ENCODE measurements at regions not wholly inside any gene's neighbourhood (a gene's known extent, or its start where the extent isn't known, plus 50 kb on each side); places are given as distances from the start of the nearest gene placed in this dataset.

DNA sequence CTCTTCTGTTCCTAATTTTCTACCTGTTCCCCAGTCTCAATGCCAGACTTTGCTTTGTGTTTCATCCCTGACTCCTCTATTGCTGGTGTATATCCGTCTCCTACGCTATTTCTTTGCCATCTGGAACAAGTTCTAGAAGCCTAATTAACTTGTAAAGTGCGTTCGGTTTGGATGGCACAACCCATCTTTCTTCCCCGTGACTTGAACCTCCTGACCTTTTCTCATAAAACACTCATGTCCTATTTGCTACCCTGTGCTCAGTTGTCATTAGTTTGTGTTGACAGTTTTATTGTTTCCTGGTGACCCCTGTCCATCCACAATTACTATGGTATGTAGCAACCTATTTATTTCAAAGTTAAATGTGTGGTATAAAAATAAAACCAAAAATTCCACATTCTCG is 323.5 kb downstream of the TLE4 start:
- no peak for DNase-seq (ENCODE audit: extremely low read depth, low read depth)
- TF ChIP-seq, protein P1, sequence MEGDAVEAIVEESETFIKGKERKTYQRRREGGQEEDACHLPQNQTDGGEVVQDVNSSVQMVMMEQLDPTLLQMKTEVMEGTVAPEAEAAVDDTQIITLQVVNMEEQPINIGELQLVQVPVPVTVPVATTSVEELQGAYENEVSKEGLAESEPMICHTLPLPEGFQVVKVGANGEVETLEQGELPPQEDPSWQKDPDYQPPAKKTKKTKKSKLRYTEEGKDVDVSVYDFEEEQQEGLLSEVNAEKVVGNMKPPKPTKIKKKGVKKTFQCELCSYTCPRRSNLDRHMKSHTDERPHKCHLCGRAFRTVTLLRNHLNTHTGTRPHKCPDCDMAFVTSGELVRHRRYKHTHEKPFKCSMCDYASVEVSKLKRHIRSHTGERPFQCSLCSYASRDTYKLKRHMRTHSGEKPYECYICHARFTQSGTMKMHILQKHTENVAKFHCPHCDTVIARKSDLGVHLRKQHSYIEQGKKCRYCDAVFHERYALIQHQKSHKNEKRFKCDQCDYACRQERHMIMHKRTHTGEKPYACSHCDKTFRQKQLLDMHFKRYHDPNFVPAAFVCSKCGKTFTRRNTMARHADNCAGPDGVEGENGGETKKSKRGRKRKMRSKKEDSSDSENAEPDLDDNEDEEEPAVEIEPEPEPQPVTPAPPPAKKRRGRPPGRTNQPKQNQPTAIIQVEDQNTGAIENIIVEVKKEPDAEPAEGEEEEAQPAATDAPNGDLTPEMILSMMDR (IDR thresholded peaks at IDR 0.05; ENCODE audit: low read depth, low read length): no peak

DNA sequence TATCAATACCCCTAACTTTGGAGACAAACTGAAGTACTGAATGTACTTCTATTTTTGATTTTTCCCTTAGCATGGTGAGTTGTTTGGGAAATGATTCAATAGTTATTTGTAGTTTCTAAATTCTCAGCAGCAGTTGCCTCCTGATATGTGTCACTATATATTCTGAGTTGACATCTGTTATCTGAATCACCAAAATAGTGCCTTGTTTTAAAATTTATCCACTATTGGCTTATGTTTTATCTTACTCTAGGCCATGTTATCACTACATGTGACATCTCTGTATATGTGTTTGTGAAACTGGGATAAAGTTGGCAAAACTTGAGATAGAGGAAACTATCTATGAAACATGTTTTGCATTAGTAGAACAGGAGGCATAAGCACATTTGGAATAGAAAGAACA is 317.6 kb downstream of the TLE4 start:
- no peak for DNase-seq (ENCODE audit: extremely low read depth, low read depth)
- TF ChIP-seq, protein P1 (IDR thresholded peaks at IDR 0.05; ENCODE audit: low read depth, low read length): no peak

DNA sequence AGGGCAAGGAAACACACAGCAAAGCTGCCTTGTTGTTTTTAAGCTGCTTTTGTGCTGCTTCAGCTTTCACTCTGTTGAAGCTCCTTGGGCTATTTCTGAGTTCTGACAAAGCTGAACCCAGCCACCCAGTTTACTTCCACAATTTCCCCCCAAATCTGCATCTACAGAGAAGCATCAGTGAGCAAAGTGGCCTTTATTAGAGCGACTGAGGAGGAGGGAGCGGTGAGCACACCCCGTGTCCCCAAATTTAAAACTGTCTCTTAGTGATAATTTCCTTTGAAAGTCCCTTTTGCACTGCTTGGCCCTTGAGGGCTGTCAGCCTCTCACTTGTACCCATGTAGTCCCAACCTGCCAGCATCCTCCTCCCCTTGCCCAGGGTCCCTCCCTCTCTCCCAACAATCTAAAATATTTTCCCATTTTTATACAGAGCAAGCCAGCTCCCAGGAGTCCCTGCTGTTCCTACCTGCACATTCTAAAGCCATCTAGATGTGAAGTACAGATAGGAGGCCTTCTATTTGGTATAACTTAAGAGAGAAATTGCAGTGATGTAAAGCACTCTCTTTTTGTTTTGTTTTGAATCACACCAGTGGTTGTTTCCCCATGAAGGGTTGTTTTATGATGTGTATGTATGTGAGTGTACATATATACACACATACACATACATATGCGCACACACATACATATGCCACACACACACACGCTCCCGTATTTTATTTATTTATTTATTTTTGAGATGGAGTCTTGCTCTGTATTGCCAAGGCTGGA is 313.5 kb downstream of the TLE4 start:
- DNase-seq (ENCODE audit: extremely low read depth, low read depth): no peak
- TF ChIP-seq, protein P1 (IDR thresholded peaks at IDR 0.05; ENCODE audit: low read depth, low read length): no peak

DNA sequence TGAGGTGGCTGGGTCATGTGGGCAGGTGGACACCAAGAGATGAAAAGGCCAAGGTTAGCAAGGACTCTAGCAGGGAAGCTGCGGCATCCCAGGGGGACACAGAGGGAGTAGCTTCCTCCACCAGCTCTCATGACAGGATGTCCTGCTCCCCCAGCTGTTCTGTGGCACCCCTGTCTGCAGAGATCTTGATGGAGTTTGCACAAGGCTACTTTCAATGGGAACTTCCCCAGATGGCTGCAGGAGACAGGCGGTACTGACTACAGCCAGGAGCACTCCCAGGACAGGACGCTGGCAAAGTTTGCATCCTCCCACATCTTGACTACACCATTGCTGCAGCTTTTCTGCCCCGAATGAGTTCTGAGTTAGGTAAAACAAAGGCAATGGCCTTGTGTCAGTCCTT is 312.8 kb downstream of the TLE4 start:
- TF ChIP-seq, protein P1 (IDR thresholded peaks at IDR 0.05; ENCODE audit: low read depth, low read length): no peak
- no peak for DNase-seq (ENCODE audit: extremely low read depth, low read depth)

DNA sequence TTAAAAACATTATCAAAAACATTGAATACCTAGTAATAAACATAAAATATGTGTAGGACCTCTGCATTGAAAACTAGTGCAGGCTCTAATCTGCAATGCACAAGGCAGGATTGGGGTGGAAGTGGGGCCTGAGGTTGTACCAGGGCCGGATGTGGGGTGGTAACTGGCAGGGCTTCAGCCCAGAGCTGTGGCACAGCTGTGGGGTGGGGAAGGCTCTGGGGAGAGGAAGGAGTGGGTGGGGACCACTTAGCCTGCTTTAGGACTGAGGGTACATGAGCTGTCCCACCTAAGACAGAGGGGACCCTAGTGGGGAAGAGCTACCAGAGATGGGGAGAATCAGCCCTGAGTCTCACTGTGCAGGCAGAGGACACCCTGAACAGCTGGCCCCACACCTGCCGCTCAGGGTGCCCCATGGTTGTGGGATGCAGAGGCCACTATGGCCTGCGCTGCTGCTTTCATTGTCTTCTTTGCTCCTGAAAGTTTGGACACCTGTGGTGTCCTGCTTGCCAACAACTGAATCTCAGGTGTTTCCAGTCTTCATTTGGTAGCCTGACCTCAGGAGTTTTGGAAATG is 311.4 kb downstream of the TLE4 start:
- TF ChIP-seq, protein P1 (IDR thresholded peaks at IDR 0.05; ENCODE audit: low read depth, low read length): no peak
- no peak for DNase-seq (ENCODE audit: extremely low read depth, low read depth)

DNA sequence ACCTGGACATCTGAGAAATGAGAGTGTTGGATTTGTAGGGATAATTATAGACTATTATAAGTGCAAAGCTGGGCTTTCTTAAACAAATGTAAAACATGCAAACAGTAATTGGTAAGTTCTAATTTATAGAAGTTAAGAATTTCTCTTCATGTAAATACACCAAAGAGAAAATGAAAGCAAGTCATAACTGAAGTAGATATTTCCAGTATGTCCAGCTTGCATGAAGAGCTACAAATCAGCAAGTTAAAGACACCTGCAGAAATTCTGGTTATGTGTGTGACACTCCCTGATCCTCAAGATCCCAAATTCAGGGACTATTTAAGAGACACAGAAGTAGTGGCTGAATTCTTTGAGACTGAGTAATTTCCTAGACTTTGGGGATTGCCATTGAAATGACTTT is 308.9 kb downstream of the TLE4 start:
- TF ChIP-seq, protein P1 (IDR thresholded peaks at IDR 0.05; ENCODE audit: low read depth, low read length): no peak
- DNase-seq (ENCODE audit: extremely low read depth, low read depth): no peak

DNA sequence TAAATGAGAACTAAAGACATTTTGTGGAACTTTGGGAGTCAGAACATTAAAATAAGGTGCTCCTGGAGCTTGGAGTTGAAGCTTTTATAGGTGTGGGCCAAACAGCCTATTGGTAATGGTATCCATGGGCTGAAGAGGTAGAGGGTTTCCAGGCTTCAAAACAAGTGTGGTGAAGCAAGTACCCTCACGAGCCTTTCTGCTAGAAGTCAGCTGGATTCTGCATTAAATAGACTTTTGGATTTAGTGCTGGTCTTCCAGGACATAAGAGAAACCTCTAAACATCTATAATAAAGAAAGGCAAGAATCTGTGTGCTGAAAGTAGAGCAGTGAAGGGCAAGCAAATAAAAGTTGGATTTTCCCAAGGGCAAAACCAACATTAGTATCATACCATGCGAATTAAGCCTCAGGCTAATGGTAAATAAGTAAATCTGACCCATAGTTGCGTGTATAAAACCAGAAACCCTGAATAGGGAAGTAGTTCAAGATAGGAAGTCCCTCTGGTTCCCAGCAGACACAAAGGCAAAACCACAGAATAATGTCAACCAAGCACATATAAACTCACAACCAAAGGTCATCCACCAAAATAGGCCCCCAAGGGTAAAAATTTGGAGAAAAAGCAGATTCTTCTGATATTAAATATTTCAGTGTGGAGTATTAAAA is 306.3 kb downstream of the TLE4 start:
- no peak for DNase-seq (ENCODE audit: extremely low read depth, low read depth)
- TF ChIP-seq, protein P1 (IDR thresholded peaks at IDR 0.05; ENCODE audit: low read depth, low read length): no peak

All from AG09319 (cell line).